ENCODE measurements at regions not wholly inside any gene's neighbourhood (a gene's known extent, or its start where the extent isn't known, plus 50 kb on each side); places are given as distances from the start of the nearest gene placed in this dataset.

DNA sequence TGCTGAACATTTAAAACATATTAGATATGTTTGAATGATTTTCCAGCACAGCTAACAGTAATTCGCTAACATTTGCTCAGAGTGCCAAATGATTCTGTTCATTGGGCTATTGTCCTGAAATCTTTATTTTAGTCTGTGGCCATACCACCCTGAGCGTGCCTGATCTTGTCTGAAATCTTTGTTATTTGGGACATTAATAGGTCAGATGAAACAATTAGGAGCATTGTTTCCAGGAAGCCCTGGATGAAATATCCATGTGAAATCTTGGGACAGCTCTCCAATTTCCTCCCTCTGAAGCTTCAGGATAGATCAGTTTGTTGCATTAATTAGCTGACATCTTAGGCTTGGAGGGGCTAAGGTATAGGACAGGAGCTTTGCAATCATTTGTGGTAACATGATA is 512.0 kb downstream of the KIF20B start:
- Histone ChIP-seq H3K36me3 (no peaks in the 10 kb centered on the region), H3K27ac (no peak overlapping the region), H3K27me3 (no peaks in the 10 kb centered on the region), H3K9me3 (no peaks in the 10 kb centered on the region), H3K4me3 (no peak overlapping the region), H3K4me1 (no peaks in the 10 kb centered on the region)
- TF ChIP-seq POLR2A (IDR thresholded peaks at IDR 0.05) (no peak), POLR2AphosphoS5 (IDR thresholded peaks at IDR 0.05; ENCODE audit: insufficient read depth in 1 of 2, low read depth in 1 of 2) (no peak)
- TF ChIP-seq, protein P1, sequence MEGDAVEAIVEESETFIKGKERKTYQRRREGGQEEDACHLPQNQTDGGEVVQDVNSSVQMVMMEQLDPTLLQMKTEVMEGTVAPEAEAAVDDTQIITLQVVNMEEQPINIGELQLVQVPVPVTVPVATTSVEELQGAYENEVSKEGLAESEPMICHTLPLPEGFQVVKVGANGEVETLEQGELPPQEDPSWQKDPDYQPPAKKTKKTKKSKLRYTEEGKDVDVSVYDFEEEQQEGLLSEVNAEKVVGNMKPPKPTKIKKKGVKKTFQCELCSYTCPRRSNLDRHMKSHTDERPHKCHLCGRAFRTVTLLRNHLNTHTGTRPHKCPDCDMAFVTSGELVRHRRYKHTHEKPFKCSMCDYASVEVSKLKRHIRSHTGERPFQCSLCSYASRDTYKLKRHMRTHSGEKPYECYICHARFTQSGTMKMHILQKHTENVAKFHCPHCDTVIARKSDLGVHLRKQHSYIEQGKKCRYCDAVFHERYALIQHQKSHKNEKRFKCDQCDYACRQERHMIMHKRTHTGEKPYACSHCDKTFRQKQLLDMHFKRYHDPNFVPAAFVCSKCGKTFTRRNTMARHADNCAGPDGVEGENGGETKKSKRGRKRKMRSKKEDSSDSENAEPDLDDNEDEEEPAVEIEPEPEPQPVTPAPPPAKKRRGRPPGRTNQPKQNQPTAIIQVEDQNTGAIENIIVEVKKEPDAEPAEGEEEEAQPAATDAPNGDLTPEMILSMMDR (IDR thresholded peaks at IDR 0.05) = no peak
- intact Hi-C loops (cut with DNase I) = no loop called here
- no peak for DNase-seq (ENCODE audit: extremely low spot score in 2 of 2)

DNA sequence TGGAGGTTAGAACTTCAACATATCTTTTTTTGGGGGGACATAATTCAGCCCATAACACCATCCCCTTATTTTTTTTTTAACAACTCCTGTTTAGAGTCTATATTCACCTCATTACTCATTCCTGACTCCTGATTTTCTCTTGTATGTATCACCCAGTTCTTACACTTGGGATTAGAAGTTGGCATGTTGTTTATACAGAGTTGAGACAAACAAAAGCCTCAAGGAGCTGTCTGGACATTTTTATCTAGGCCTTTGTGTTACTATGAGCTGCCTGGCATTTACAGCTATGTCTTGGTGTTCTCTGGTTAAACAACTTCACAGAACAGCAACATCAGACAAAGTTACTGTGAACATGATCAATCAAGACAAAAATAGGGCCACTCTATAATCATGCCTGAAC is 517.5 kb downstream of the KIF20B start:
- intact Hi-C loops (cut with DNase I) = no loop called here
- H3K36me3 ChIP-seq = no peaks in the 10 kb centered on the region
- H3K4me3 ChIP-seq = no peak overlapping the region
- DNase-seq (ENCODE audit: extremely low spot score in 2 of 2) = no peak
- no peak overlapping the region for H3K27ac ChIP-seq
- no peaks in the 10 kb centered on the region for H3K4me1 ChIP-seq
- no peaks in the 10 kb centered on the region for H3K27me3 ChIP-seq
- no peaks in the 10 kb centered on the region for H3K9me3 ChIP-seq
- TF ChIP-seq POLR2A (IDR thresholded peaks at IDR 0.05) = no peak
- no peak for TF ChIP-seq POLR2AphosphoS5 (IDR thresholded peaks at IDR 0.05; ENCODE audit: insufficient read depth in 1 of 2, low read depth in 1 of 2)
- TF ChIP-seq, protein P1 (IDR thresholded peaks at IDR 0.05) = no peak

DNA sequence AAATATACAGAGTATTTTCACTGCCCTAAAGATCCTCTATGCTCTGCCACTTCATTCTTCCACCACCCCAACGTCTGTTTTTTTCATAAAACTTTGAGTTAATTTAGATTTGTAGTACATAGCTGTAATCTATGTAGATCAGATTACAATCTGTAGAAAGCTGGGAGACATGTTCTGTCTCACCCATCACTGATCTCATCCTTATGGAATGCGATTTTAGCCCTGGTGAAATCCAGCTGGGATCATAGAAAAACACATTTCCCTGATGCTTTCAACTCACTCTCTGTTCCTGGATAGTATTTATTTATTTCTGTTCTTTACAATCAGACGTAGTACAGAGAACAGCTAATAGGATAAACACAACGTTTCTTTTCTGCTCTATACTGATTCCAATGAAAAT is 521.0 kb downstream of the KIF20B start:
- TF ChIP-seq, protein P1 (IDR thresholded peaks at IDR 0.05) = no peak
- TF ChIP-seq POLR2AphosphoS5 (IDR thresholded peaks at IDR 0.05; ENCODE audit: insufficient read depth in 1 of 2, low read depth in 1 of 2) (no peak), POLR2A (IDR thresholded peaks at IDR 0.05) (no peak)
- intact Hi-C loops (cut with DNase I) = no loop called here
- Histone ChIP-seq H3K4me3 (no peak overlapping the region), H3K9me3 (no peaks in the 10 kb centered on the region), H3K4me1 (no peaks in the 10 kb centered on the region), H3K27me3 (no peaks in the 10 kb centered on the region), H3K27ac (no peak overlapping the region), H3K36me3 (no peaks in the 10 kb centered on the region)
- no peak for DNase-seq (ENCODE audit: extremely low spot score in 2 of 2)

DNA sequence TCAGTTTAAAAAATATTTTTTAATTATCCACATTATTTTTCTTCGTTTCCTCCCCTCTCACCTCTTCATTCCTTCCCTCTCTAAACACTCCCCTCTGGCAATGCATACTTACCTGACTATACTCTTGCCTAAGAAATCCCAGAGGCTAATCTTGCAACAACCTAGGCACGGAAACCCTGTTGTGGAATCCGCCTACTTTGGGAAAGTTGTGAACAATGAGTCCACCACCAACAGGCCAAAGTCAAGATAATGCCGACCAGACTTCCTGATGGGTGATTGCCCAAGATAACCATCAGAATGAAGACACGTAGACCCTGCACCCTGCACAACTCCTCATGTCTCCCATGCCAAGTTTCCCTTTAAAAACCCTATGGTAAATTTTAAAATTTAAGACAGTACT is 521.5 kb downstream of the KIF20B start:
- intact Hi-C loops (cut with DNase I) = no loop called here

DNA sequence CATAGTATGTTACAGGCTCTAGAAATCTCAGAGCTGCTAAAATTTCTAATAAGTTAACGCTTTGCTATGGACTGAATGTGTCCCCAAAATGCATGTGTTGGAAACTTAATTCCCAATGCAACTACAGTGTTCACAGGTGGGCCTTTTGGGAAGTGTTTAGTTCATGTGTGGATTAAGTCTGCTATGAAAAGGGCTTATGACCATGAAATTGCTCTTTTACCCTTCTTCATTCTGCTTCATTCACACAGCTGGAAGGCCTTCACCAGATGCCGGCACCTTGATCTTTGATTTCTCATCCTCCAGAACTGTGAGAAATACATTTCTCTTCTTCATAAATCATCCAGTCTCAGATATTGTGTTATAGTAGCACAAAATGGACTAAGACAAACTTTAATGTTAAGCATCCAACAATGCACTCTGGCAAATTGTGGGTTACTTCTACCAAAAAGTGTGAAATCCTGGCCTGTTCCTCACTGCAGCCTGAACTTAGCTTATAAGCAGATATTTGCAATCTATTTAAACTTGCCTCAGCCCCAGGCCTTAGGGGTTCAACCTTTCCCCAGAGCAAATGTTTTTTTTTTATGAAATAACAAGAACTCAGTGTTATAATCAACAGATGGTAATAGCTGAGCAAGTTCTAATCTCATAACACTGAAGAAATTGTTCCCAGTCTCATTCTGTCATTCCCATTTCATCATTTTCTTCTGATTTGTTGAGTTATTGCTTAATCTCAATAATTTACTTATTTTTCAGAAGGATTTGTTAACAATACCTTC is 523.6 kb downstream of the KIF20B start:
- no peaks in the 10 kb centered on the region for H3K4me1 ChIP-seq
- no peaks in the 10 kb centered on the region for H3K36me3 ChIP-seq
- intact Hi-C loops (cut with DNase I) = no loop called here
- H3K9me3 ChIP-seq = no peaks in the 10 kb centered on the region
- no peak for DNase-seq (ENCODE audit: extremely low spot score in 2 of 2)
- H3K4me3 ChIP-seq = no peak overlapping the region
- TF ChIP-seq, protein P1 (IDR thresholded peaks at IDR 0.05) = no peak
- no peak for TF ChIP-seq POLR2A (IDR thresholded peaks at IDR 0.05)
- TF ChIP-seq POLR2AphosphoS5 (IDR thresholded peaks at IDR 0.05; ENCODE audit: insufficient read depth in 1 of 2, low read depth in 1 of 2) = no peak
- no peaks in the 10 kb centered on the region for H3K27me3 ChIP-seq
- H3K27ac ChIP-seq = no peak overlapping the region

More for the DNA sequence above, 521.5 kb downstream of the KIF20B start:
- no peak for TF ChIP-seq POLR2AphosphoS5 (IDR thresholded peaks at IDR 0.05; ENCODE audit: insufficient read depth in 1 of 2, low read depth in 1 of 2)
- no peak for TF ChIP-seq POLR2A (IDR thresholded peaks at IDR 0.05)
- no peaks in the 10 kb centered on the region for H3K36me3 ChIP-seq
- no peaks in the 10 kb centered on the region for H3K27me3 ChIP-seq
- H3K9me3 ChIP-seq = no peaks in the 10 kb centered on the region
- H3K4me3 ChIP-seq = no peak overlapping the region
- H3K4me1 ChIP-seq = no peaks in the 10 kb centered on the region
- H3K27ac ChIP-seq = no peak overlapping the region
- no peak for DNase-seq (ENCODE audit: extremely low spot score in 2 of 2)

Data from vagina (tissue), 2 donors.